ENCODE measurements at regions not wholly inside any gene's neighbourhood (a gene's known extent, or its start where the extent isn't known, plus 50 kb on each side); places are given as distances from the start of the nearest gene placed in this dataset.

- no peak for DNase-seq
These were observed 179.0 kb upstream of the RASGEF1B start for GRCh38 chr4:81650606-81651242.

- DNase-seq = no peak
These were observed 177.0 kb upstream of the RASGEF1B start for GRCh38 chr4:81648576-81649275.

GRCh38 chr4:81647388-81647787, 175.7 kb upstream of the RASGEF1B start:
- no peak for DNase-seq

GRCh38 chr4:81642543-81642942, 170.8 kb upstream of the RASGEF1B start:
- no peak for DNase-seq

GRCh38 chr4:81639248-81639647, 167.5 kb upstream of the RASGEF1B start:
- DNase-seq = no peak

GRCh38 chr4:81638698-81639097, 167.0 kb upstream of the RASGEF1B start:
- DNase-seq = no peak

- DNase-seq = no peak
These were observed 164.0 kb upstream of the RASGEF1B start for GRCh38 chr4:81635739-81636138.

GRCh38 chr4:81634766-81635549, 163.3 kb upstream of the RASGEF1B start:
- DNase-seq = no peak

- no peak for DNase-seq
These were observed 162.5 kb upstream of the RASGEF1B start for GRCh38 chr4:81634165-81634564.

- DNase-seq = no peak
These were observed 161.0 kb upstream of the RASGEF1B start for GRCh38 chr4:81632581-81633299.

GRCh38 chr4:81631958-81632441, 160.3 kb upstream of the RASGEF1B start:
- DNase-seq = no peak

GRCh38 chr4:81629366-81629765, 157.7 kb upstream of the RASGEF1B start:
- DNase-seq = no peak

- no peak for DNase-seq
These were observed 156.8 kb upstream of the RASGEF1B start for GRCh38 chr4:81628489-81628888.

GRCh38 chr4:81627590-81627989, 155.9 kb upstream of the RASGEF1B start:
- DNase-seq = no peak

- no peak for DNase-seq
These were observed 155.1 kb upstream of the RASGEF1B start for GRCh38 chr4:81626851-81627250.

GRCh38 chr4:81625422-81626417, 154.0 kb upstream of the RASGEF1B start:
- no peak for DNase-seq

- no peak for DNase-seq
These were observed 151.7 kb upstream of the RASGEF1B start for GRCh38 chr4:81623434-81623833.

- no peak for DNase-seq
These were observed 150.9 kb upstream of the RASGEF1B start for GRCh38 chr4:81622474-81623184.

- no peak for DNase-seq
These were observed 150.3 kb upstream of the RASGEF1B start for GRCh38 chr4:81622028-81622427.

GRCh38 chr4:81621490-81621889, 149.8 kb upstream of the RASGEF1B start:
- DNase-seq = no peak

GRCh38 chr4:81620442-81620841, 148.7 kb upstream of the RASGEF1B start:
- no peak for DNase-seq
